ENCODE measurements at regions not wholly inside any gene's neighbourhood (a gene's known extent, or its start where the extent isn't known, plus 50 kb on each side); places are given as distances from the start of the nearest gene placed in this dataset.
"Not testable (repeated sequence)": the region's sequence is repeated elsewhere in the genome, so short reads cannot be mapped to it uniquely, and the experiment has no call there.

GRCh38 chr17:21593452-21594105 lies 98.7 kb upstream of the KCNJ18 start:
- not testable (repeated sequence) for H3K9me3 ChIP-seq (replicated peaks); H3K4me1 ChIP-seq (replicated peaks); H3K27me3 ChIP-seq (replicated peaks); H3K27ac ChIP-seq; DNase-seq (ENCODE audit: low read depth in 1 of 2, low spot score in 2 of 2); H3K4me3 ChIP-seq; H3K36me3 ChIP-seq

- H3K4me1 ChIP-seq (replicated peaks), result no peaks in the 10 kb centered on the region
- H3K27ac ChIP-seq, result no peak overlapping the region
- no peak for DNase-seq (ENCODE audit: low read depth in 1 of 2, low spot score in 2 of 2)
Measured at GRCh38 chr17:21595086-21595485, 97.2 kb upstream of the KCNJ18 start.

GRCh38 chr17:21602176-21602575 lies 90.1 kb upstream of the KCNJ18 start:
- DNase-seq (ENCODE audit: low read depth in 1 of 2, low spot score in 2 of 2), result no peak
- H3K4me1 ChIP-seq (replicated peaks), result no peaks in the 10 kb centered on the region
- H3K9me3 ChIP-seq (replicated peaks), result no peaks in the 10 kb centered on the region
- no peak overlapping the region for H3K4me3 ChIP-seq
- H3K27ac ChIP-seq, result no peak overlapping the region
- H3K36me3 ChIP-seq, result no peaks in the 10 kb centered on the region
- no peaks in the 10 kb centered on the region for H3K27me3 ChIP-seq (replicated peaks)

More at GRCh38 chr17:21595086-21595485, 97.2 kb upstream of the KCNJ18 start:
- Histone ChIP-seq H3K36me3 (no peaks in the 10 kb centered on the region), H3K27me3 (replicated peaks) (no peaks in the 10 kb centered on the region), H3K4me3 (no peak overlapping the region), H3K9me3 (replicated peaks) (no peaks in the 10 kb centered on the region)

- H3K36me3 ChIP-seq; H3K27me3 ChIP-seq (replicated peaks); H3K4me3 ChIP-seq; H3K4me1 ChIP-seq (replicated peaks); H3K27ac ChIP-seq; H3K9me3 ChIP-seq (replicated peaks); DNase-seq (ENCODE audit: low read depth in 1 of 2, low spot score in 2 of 2): not testable (repeated sequence)
Measured at GRCh38 chr17:21603292-21603691, 89.0 kb upstream of the KCNJ18 start.

- not testable (repeated sequence) for DNase-seq (ENCODE audit: low read depth in 1 of 2, low spot score in 2 of 2); H3K27ac ChIP-seq; H3K4me1 ChIP-seq (replicated peaks); H3K9me3 ChIP-seq (replicated peaks); H3K36me3 ChIP-seq; H3K27me3 ChIP-seq (replicated peaks); H3K4me3 ChIP-seq
Measured at GRCh38 chr17:21611443-21611842, 80.9 kb upstream of the KCNJ18 start.

GRCh38 chr17:21612123-21613070 lies 79.9 kb upstream of the KCNJ18 start:
- H3K27ac ChIP-seq; H3K9me3 ChIP-seq (replicated peaks); H3K4me1 ChIP-seq (replicated peaks); DNase-seq (ENCODE audit: low read depth in 1 of 2, low spot score in 2 of 2); H3K4me3 ChIP-seq; H3K27me3 ChIP-seq (replicated peaks); H3K36me3 ChIP-seq: not testable (repeated sequence)

GRCh38 chr17:21613071-21613429 lies 79.3 kb upstream of the KCNJ18 start:
- Histone ChIP-seq H3K27me3 (replicated peaks) (no peaks in the 10 kb centered on the region), H3K27ac (no peak overlapping the region), H3K4me3 (no peak overlapping the region), H3K36me3 (no peaks in the 10 kb centered on the region), H3K9me3 (replicated peaks) (no peaks in the 10 kb centered on the region), H3K4me1 (replicated peaks) (no peaks in the 10 kb centered on the region)
- DNase-seq (ENCODE audit: low read depth in 1 of 2, low spot score in 2 of 2), result no peak

GRCh38 chr17:21626987-21627386 lies 65.3 kb upstream of the KCNJ18 start:
- H3K9me3 ChIP-seq (replicated peaks); H3K27ac ChIP-seq; H3K4me3 ChIP-seq; H3K36me3 ChIP-seq; H3K27me3 ChIP-seq (replicated peaks); DNase-seq (ENCODE audit: low read depth in 1 of 2, low spot score in 2 of 2); H3K4me1 ChIP-seq (replicated peaks): not testable (repeated sequence)

All from SJSA1 (cell line).